HepG2 (cell line): ENCODE measurements at regions not wholly inside any gene's neighbourhood (a gene's known extent, or its start where the extent isn't known, plus 50 kb on each side); places are given as distances from the start of the nearest gene placed in this dataset.

Experiments used
- ATAC-seq: fragments of 200-7000 bp; cut with Tn5 transposase; 3 replicates; pipeline ENCODE4 v1.9.1; 2020; ENCODE audit warnings: mild to moderate bottlenecking, moderate library complexity
- BruUV-seq: library from RNA; stranded (reverse); fragments of 400-500 nt; replicated peaks from 2 replicates; lab custom pipeline; 2021; lab: Mats Ljungman, UMichigan
- CTCF ChIA-PET: fragments of 300-600 bp; formaldehyde crosslinking; extraction: SDS; loops from one replicate; lab custom pipeline; 2021; ENCODE audit warnings: low total read pairs, inconsistent platforms, low intra/inter-chr PET ratio; lab: Yijun Ruan, JAX
- POLR2A ChIA-PET: fragments of 350-600 bp; sonication (Branson Sonifier 250); formaldehyde crosslinking; loops from one replicate; lab custom pipeline; 2020; ENCODE audit warnings: antibody characterized with exemption, inconsistent platforms; lab: Yijun Ruan, JAX
- DNase-seq: peaks from one replicate; pipeline ENCODE4 v3.0.0-alpha.2; 2015; ENCODE audit warnings: low spot score
- FAIRE-seq: peaks from 3 replicates; lab custom pipeline; 2011; peaks lifted over from hg19 to GRCh38; lab: Jason Lieb, UNC
- H2AFZ ChIP-seq: one replicate; pipeline ENCODE4 v1.6.1; 2011; ENCODE audit warnings: low read length, inconsistent platforms
- H3K27ac ChIP-seq: fragments of 300-600 bp; 3 replicates; pipeline ENCODE4 v1.8.0; 2011; ENCODE audit warnings: mixed run types, mild to moderate bottlenecking, mixed read lengths, low read length, inconsistent platforms; ENCODE audit not compliant: insufficient read depth; ENCODE audit errors: extremely low read length
- H3K27me3 ChIP-seq, 2 experiments: fragments of 200-600 bp in 1 of 2; 2 replicates in 1 of 2; 3 replicates in 1 of 2; pipeline versions ENCODE4 v1.6.0 to v1.8.0; 2011; ENCODE audit warnings: low read length in 2 of 2, mild to moderate bottlenecking in 2 of 2, moderate library complexity in 2 of 2, inconsistent platforms in 1 of 2; ENCODE audit not compliant: insufficient read depth in 2 of 2, control insufficient read depth in 1 of 2
- H3K36me3 ChIP-seq, 2 experiments: fragments of 200-600 bp in 1 of 2; replicated peaks in 1 of 2; 2 replicates in 1 of 2; 3 replicates in 1 of 2; pipeline versions ENCODE4 v1.5.1 to v1.8.0; 2011; ENCODE audit warnings: low read length in 2 of 2, inconsistent platforms in 1 of 2; ENCODE audit not compliant: insufficient read depth in 2 of 2, control insufficient read depth in 1 of 2
- H3K4me1 ChIP-seq: 2 replicates; pipeline ENCODE4 v1.5.1; 2012; ENCODE audit warnings: low read length, inconsistent platforms; ENCODE audit not compliant: insufficient read depth
- H3K4me2 ChIP-seq: 2 replicates; pipeline ENCODE4 v1.6.0; 2011; ENCODE audit warnings: low read depth, low read length, inconsistent platforms
- H3K4me3 ChIP-seq, 3 experiments: fragments of 200-600 bp in 1 of 3; sonication (generic), shearing (Covaris generic) in 1 of 3; replicated peaks in 1 of 3; 2 replicates each; pipeline ENCODE4 v1.5.1; 2011 to 2016; ENCODE audit warnings: low read length in 3 of 3, inconsistent platforms in 2 of 3, low read depth in 2 of 3, mild to moderate bottlenecking in 2 of 3, control low read depth in 1 of 3, mixed read lengths in 1 of 3; ENCODE audit not compliant: insufficient read depth in 1 of 3
- H3K79me2 ChIP-seq: one replicate; pipeline ENCODE4 v1.6.1; 2011; ENCODE audit warnings: low read length, inconsistent platforms; ENCODE audit not compliant: insufficient read depth
- H3K9ac ChIP-seq: 2 replicates; pipeline ENCODE4 v1.6.0; 2011; ENCODE audit warnings: mild to moderate bottlenecking, low read depth, low read length, inconsistent platforms; ENCODE audit not compliant: insufficient read depth
- H3K9me3 ChIP-seq: 2 replicates; pipeline ENCODE4 v1.5.1; 2012; ENCODE audit warnings: mild to moderate bottlenecking, low read length
- H4K20me1 ChIP-seq: 2 replicates; pipeline ENCODE4 v1.6.0; 2011; ENCODE audit warnings: inconsistent platforms, mild to moderate bottlenecking, low read length, moderate library complexity; ENCODE audit not compliant: insufficient read depth
- AGO1 ChIP-seq: fragments of 200-400 bp; formaldehyde crosslinking; IDR thresholded peaks from 2 replicates; pipeline ENCODE4 v1.6.1; 2017; ENCODE audit warnings: mild to moderate bottlenecking, low read depth, low read length, moderate library complexity; ENCODE audit not compliant: poor library complexity, severe bottlenecking
- CEBPZ ChIP-seq: IDR thresholded peaks from 2 replicates; pipeline ENCODE4 v1.6.1; 2012; ENCODE audit warnings: low read length, improper control_type of control experiment
- GABPB1 ChIP-seq: IDR thresholded peaks from 2 replicates; pipeline ENCODE4 v1.6.1; 2016; ENCODE audit warnings: mild to moderate bottlenecking, missing genetic modification reagents, moderate library complexity, missing compliant biosample characterization
- GATA4 ChIP-seq: sonication (generic); IDR thresholded peaks from 2 replicates; pipeline ENCODE4 v1.6.1; 2016; ENCODE audit warnings: antibody characterized with exemption, low read depth, borderline replicate concordance
- NFYC ChIP-seq: IDR thresholded peaks from 2 replicates; pipeline ENCODE4 v1.6.1; 2016; ENCODE audit warnings: missing genetic modification reagents, missing compliant biosample characterization
- RAD21 ChIP-seq: fragments of 450-650 bp; formaldehyde crosslinking; IDR thresholded peaks from 2 replicates; pipeline ENCODE4 v1.5.0; 2020; ENCODE audit warnings: mild to moderate bottlenecking
- ZKSCAN5 ChIP-seq: sonication (generic); formaldehyde crosslinking; IDR thresholded peaks from 2 replicates; pipeline ENCODE4 v1.5.1; 2020; ENCODE audit warnings: mild to moderate bottlenecking, missing genetic modification reagents
- ZNF317 ChIP-seq: sonication (generic); formaldehyde crosslinking; IDR thresholded peaks from 2 replicates; pipeline ENCODE4 v1.5.0; 2020; ENCODE audit warnings: mild to moderate bottlenecking, missing genetic modification reagents
- ZNF432 ChIP-seq: sonication (generic); formaldehyde crosslinking; IDR thresholded peaks from 2 replicates; pipeline ENCODE4 v1.5.0; 2020; ENCODE audit warnings: missing genetic modification reagents, mild to moderate bottlenecking, borderline replicate concordance
- ZNF496 ChIP-seq: sonication (generic); formaldehyde crosslinking; IDR thresholded peaks from 2 replicates; pipeline ENCODE4 v1.8.1; 2023; ENCODE audit warnings: mild to moderate bottlenecking, moderate library complexity, missing genetic modification reagents; ENCODE audit not compliant: insufficient replicate concordance
- ZNF549 ChIP-seq: sonication (generic); formaldehyde crosslinking; IDR thresholded peaks from 2 replicates; pipeline ENCODE4 v1.5.0; 2020; ENCODE audit warnings: missing genetic modification reagents
- WGBS: methylation state at CpG from one replicate; pipeline ENCODE4 v1.1.6; 2017; ENCODE audit warnings: low lambda C conversion rate; 5-methylcytosine and 5-hydroxymethylcytosine counted together
- in situ Hi-C: cut with HindIII; loops from 2 replicates; pipeline ENCODE4 v1.10.0; 2017; ENCODE audit warnings: low pct_unique_long_range_greater_than_20kb; ENCODE audit not compliant: extremely low pct_ligation_motif_present
- intact Hi-C: fragments of 100-400 bp; cut with micrococcal nuclease; formaldehyde crosslinking; loops from one replicate; pipeline ENCODE4 v1.10.0; 2022; ENCODE audit not compliant: unreplicated experiment
- TF ChIP-seq, protein P1 (sequence below): IDR thresholded peaks from 2 replicates; pipeline ENCODE4 v1.6.1; 2012; ENCODE audit warnings: inconsistent platforms
- TF ChIP-seq, protein P2 (sequence below): sonication (generic); formaldehyde crosslinking; IDR thresholded peaks from 2 replicates; pipeline ENCODE4 v1.5.0; 2020; ENCODE audit warnings: missing genetic modification reagents

GRCh38 chr4:154916068-154916467 lies 135.0 kb downstream of the RBM46 start:
- Histone ChIP-seq H3K4me2 (no peak overlapping the region), H4K20me1 (no peaks in the 10 kb centered on the region), H3K4me1 (no peaks in the 10 kb centered on the region), H3K27ac (no peak overlapping the region), H3K27me3 (no peaks in the 10 kb centered on the region), H3K79me2 (no peaks in the 10 kb centered on the region), H3K9me3 (no peaks in the 10 kb centered on the region), H3K36me3 (no peaks in the 10 kb centered on the region)
- intact Hi-C loops (no loop called here), in situ Hi-C loops (no loop called here)
- no peak for ATAC-seq
- no peak for DNase-seq
- ChIA-PET CTCF (no interaction called here), POLR2A (no interaction called here)
- no TSS peak for BruUV-seq
- 6% methylated on average over 3 of the region's 3 CpGs for WGBS
- TF ChIP-seq, protein P1, sequence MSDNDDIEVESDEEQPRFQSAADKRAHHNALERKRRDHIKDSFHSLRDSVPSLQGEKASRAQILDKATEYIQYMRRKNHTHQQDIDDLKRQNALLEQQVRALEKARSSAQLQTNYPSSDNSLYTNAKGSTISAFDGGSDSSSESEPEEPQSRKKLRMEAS: no peak
- TF ChIP-seq ZNF549 (no peak), GABPB1 (CRISPR knock-in tag) (no peak), ZKSCAN5 (no peak), GATA4 (no peak), ZNF432 (CRISPR knock-in tag) (no peak), CEBPZ (no peak), NFYC (CRISPR knock-in tag) (no peak), RAD21 (CRISPR knock-in tag) (no peak), ZNF496 (CRISPR knock-in tag) (no peak), ZNF317 (CRISPR knock-in tag) (no peak), AGO1 (no peak)
- TF ChIP-seq, protein P2, sequence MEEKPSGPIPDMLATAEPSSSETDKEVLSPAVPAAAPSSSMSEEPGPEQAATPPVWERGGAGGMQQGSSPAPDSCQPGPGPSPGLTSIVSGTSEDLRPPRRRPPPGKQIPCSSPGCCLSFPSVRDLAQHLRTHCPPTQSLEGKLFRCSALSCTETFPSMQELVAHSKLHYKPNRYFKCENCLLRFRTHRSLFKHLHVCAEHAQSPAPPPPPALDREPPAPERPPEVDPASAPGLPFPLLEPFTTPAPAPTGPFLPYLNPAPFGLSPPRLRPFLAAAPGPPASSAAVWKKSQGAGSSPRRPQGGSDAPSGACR (CRISPR knock-in tag): no peak
- TF ChIP-seq, all 625 proteins: peak for 0
- Histone ChIP-seq H3K9ac (no peak overlapping the region), H3K4me3 (no peak overlapping the region), H2AFZ (no peak overlapping the region)
- FAIRE-seq: no peak
